Vagina (tissue), 2 donors: ENCODE measurements at regions not wholly inside any gene's neighbourhood (a gene's known extent, or its start where the extent isn't known, plus 50 kb on each side); places are given as distances from the start of the nearest gene placed in this dataset.

Experiments
- DNase-seq, 2 donors: peaks; one replicate each; pipeline ENCODE4 v3.0.0-alpha.2; 2017; ENCODE audit errors: extremely low spot score in 2 of 2
- H3K27ac ChIP-seq: fragments of 200-600 bp; sonication (generic); one replicate; pipeline ENCODE4 v1.5.1; 2019
- H3K27me3 ChIP-seq: fragments of 200-600 bp; sonication (generic); one replicate; pipeline ENCODE4 v1.5.1; 2019
- H3K36me3 ChIP-seq, 2 donors: fragments of 200-600 bp; sonication (generic); one replicate each; pipeline ENCODE4 v1.5.1; 2017 to 2019
- H3K4me1 ChIP-seq: fragments of 200-600 bp; sonication (generic); one replicate; pipeline ENCODE4 v1.5.1; 2019
- H3K4me3 ChIP-seq, 2 donors: fragments of 200-600 bp; sonication (generic); 1 replicate in 1 of 2; 2 replicates in 1 of 2; pipeline ENCODE4 v1.5.1; 2016 to 2019
- H3K9me3 ChIP-seq: fragments of 200-600 bp; sonication (generic); one replicate; pipeline ENCODE4 v1.5.1; 2019
- CTCF ChIP-seq, 3 experiments: fragments of 450-650 bp in 2 of 3; fragments of 200-600 bp in 1 of 3; sonication (generic) in 1 of 3; IDR thresholded peaks; one replicate each; pipeline ENCODE4 v1.5.1; 2017 to 2019; ENCODE audit warnings: antibody characterized with exemption in 3 of 3, mild to moderate bottlenecking in 2 of 3, moderate library complexity in 2 of 3
- POLR2A ChIP-seq, 2 donors: fragments of 450-650 bp; IDR thresholded peaks; one replicate each; pipeline ENCODE4 v1.6.1; 2017; ENCODE audit warnings: antibody characterized with exemption in 2 of 2, mild to moderate bottlenecking in 2 of 2, moderate library complexity in 2 of 2
- POLR2AphosphoS5 ChIP-seq, 2 donors: sonication (generic); formaldehyde crosslinking; IDR thresholded peaks; one replicate each; pipeline ENCODE4 v1.9.0; 2017; ENCODE audit warnings: antibody characterized with exemption in 2 of 2, mild to moderate bottlenecking in 2 of 2, low read depth in 1 of 2; ENCODE audit not compliant: insufficient read depth in 1 of 2
- intact Hi-C: fragments of 100-400 bp; cut with DNase I; formaldehyde crosslinking; loops from one replicate; pipeline ENCODE4 v1.15.1; 2023

- TF ChIP-seq POLR2A (IDR thresholded peaks at IDR 0.05) (no peak), POLR2AphosphoS5 (IDR thresholded peaks at IDR 0.05; ENCODE audit: insufficient read depth in 1 of 2, low read depth in 1 of 2) (no peak)
- Histone ChIP-seq H3K36me3 (no peaks in the 10 kb centered on the region), H3K9me3 (no peaks in the 10 kb centered on the region), H3K4me3 (no peak overlapping the region), H3K4me1 (peaks cover 14% of the 10 kb centered on the region), H3K27me3 (no peaks in the 10 kb centered on the region), H3K27ac (no peak overlapping the region)
- intact Hi-C loops, result no loop called here
- DNase-seq, result no peak
Measured at GRCh38 chr4:8526363-8526855, 53.8 kb upstream of the GPR78 start.

GRCh38 chr4:8528713-8529112 is 51.5 kb upstream of the GPR78 start:
- no peak overlapping the region for H3K4me3 ChIP-seq
- no peaks in the 10 kb centered on the region for H3K36me3 ChIP-seq
- intact Hi-C loops, result loop anchor here (1.0 kb wide), 1 partner anchor 13 kb away; no protein-coding TSS in a partner anchor
- H3K27ac ChIP-seq, result no peak overlapping the region
- no peaks in the 10 kb centered on the region for H3K27me3 ChIP-seq
- peaks cover 14% of the 10 kb centered on the region for H3K4me1 ChIP-seq
- no peak for DNase-seq
- no peak for TF ChIP-seq POLR2AphosphoS5 (IDR thresholded peaks at IDR 0.05; ENCODE audit: insufficient read depth in 1 of 2, low read depth in 1 of 2)
- TF ChIP-seq CTCF (IDR thresholded peaks at IDR 0.05), result no peak
- TF ChIP-seq POLR2A (IDR thresholded peaks at IDR 0.05), result no peak
- H3K9me3 ChIP-seq, result no peaks in the 10 kb centered on the region
